H1 (cell line): ENCODE measurements at regions not wholly inside any gene's neighbourhood (a gene's known extent, or its start where the extent isn't known, plus 50 kb on each side); places are given as distances from the start of the nearest gene placed in this dataset.

Source experiments
- CTCF ChIA-PET: fragments of 300-600 bp; sonication (Branson Sonifier 250); formaldehyde crosslinking; loops from one replicate; lab custom pipeline; 2021; ENCODE audit not compliant: partially characterized antibody; lab: Charles Lee
- POLR2A ChIA-PET: fragments of 300-600 bp; sonication (Branson Sonifier 250); formaldehyde crosslinking; loops from one replicate; lab custom pipeline; 2021; ENCODE audit warnings: inconsistent platforms; ENCODE audit not compliant: partially characterized antibody; lab: Charles Lee
- DNase-seq, 2 experiments: peaks; one replicate each; pipeline versions ENCODE4 v3.0.0 to v3.0.0-alpha.2; 2010 to 2022; ENCODE audit warnings: low spot score in 2 of 2, low read depth in 1 of 2, mixed read lengths in 1 of 2
- FAIRE-seq: peaks from 2 replicates; lab custom pipeline; 2011; peaks lifted over from hg19 to GRCh38; lab: Jason Lieb, UNC
- H2AFZ ChIP-seq: 2 replicates; pipeline ENCODE4 v1.8.1; 2012; ENCODE audit warnings: low read length, inconsistent platforms
- H2AK5ac ChIP-seq: 2 replicates; pipeline ENCODE4 v1.6.1; 2013; ENCODE audit warnings: low read depth, low read length
- H2BK120ac ChIP-seq: replicated peaks from 2 replicates; pipeline ENCODE3; 2013; ENCODE audit warnings: low read depth, low read length, inconsistent platforms
- H2BK12ac ChIP-seq: 2 replicates; pipeline ENCODE4 v1.6.1; 2013; ENCODE audit warnings: low read depth, low read length
- H2BK15ac ChIP-seq: 2 replicates; pipeline ENCODE4 v1.6.1; 2013; ENCODE audit warnings: low read length
- H2BK20ac ChIP-seq: 2 replicates; pipeline ENCODE4 v1.6.1; 2013; ENCODE audit warnings: low read length
- H2BK5ac ChIP-seq: 2 replicates; pipeline ENCODE4 v1.6.1; 2013; ENCODE audit warnings: low read depth, low read length
- H3K14ac ChIP-seq: 2 replicates; pipeline ENCODE4 v1.6.1; 2013; ENCODE audit warnings: inconsistent platforms; ENCODE audit not compliant: insufficient read length
- H3K18ac ChIP-seq: 2 replicates; pipeline ENCODE4 v1.6.1; 2013; ENCODE audit warnings: low read length; ENCODE audit errors: extremely low read depth
- H3K23ac ChIP-seq: 2 replicates; pipeline ENCODE4 v1.6.1; 2013; ENCODE audit warnings: inconsistent platforms; ENCODE audit not compliant: insufficient read length
- H3K23me2 ChIP-seq: 2 replicates; pipeline ENCODE4 v1.6.1; 2013; ENCODE audit warnings: low read depth, low read length
- H3K27ac ChIP-seq: 2 replicates; pipeline ENCODE4 v1.6.1; 2011; ENCODE audit warnings: low read depth, low read length, inconsistent platforms
- H3K27me3 ChIP-seq, 4 experiments: replicated peaks in 1 of 4; 1 replicate in 1 of 4; 2 replicates in 3 of 4; pipeline versions ENCODE4 v1.6.1 to v1.8.1; 2011 to 2013; ENCODE audit warnings: low read length in 3 of 4, mild to moderate bottlenecking in 3 of 4, inconsistent platforms in 2 of 4, mixed read lengths in 2 of 4, moderate library complexity in 1 of 4; ENCODE audit not compliant: control insufficient read depth in 3 of 4, insufficient read depth in 3 of 4; ENCODE audit errors: extremely low read depth in 1 of 4
- H3K36me3 ChIP-seq, 4 experiments: 2 replicates each; pipeline versions ENCODE4 v1.6.1 to v1.8.1; 2011 to 2013; ENCODE audit warnings: mild to moderate bottlenecking in 4 of 4, low read length in 3 of 4, moderate library complexity in 2 of 4, control low read depth in 1 of 4, inconsistent platforms in 1 of 4; ENCODE audit not compliant: insufficient read depth in 4 of 4, control insufficient read depth in 2 of 4
- H3K4ac ChIP-seq: replicated peaks from 2 replicates; pipeline ENCODE3; 2013; ENCODE audit warnings: low read length, low read depth, mixed read lengths, inconsistent platforms; ENCODE audit not compliant: insufficient read length
- H3K4me1 ChIP-seq, 4 experiments: replicated peaks in 1 of 4; 1 replicate in 1 of 4; 2 replicates in 3 of 4; pipeline versions ENCODE4 v1.6.1 to v1.8.1; 2011 to 2013; ENCODE audit warnings: low read length in 3 of 4, inconsistent platforms in 2 of 4, mixed read lengths in 1 of 4; ENCODE audit not compliant: insufficient read depth in 4 of 4, control insufficient read depth in 3 of 4
- H3K4me2 ChIP-seq, 2 experiments: 2 replicates each; pipeline versions ENCODE4 v1.6.1 to v1.8.1; 2011 to 2013; ENCODE audit warnings: low read depth in 2 of 2, low read length in 2 of 2, control low read depth in 1 of 2, inconsistent platforms in 1 of 2, mild to moderate bottlenecking in 1 of 2; ENCODE audit not compliant: insufficient read depth in 1 of 2
- H3K4me3 ChIP-seq, 4 experiments: fragments of 200-600, 300-600 bp in 1 of 4; sonication (generic), shearing (Covaris generic), sonication (Bioruptor Twin) in 1 of 4; 2 replicates each; pipeline versions ENCODE4 v1.5.1 to v1.8.1; 2011 to 2016; ENCODE audit warnings: low read length in 4 of 4, low read depth in 3 of 4, control low read depth in 2 of 4, inconsistent platforms in 2 of 4, mild to moderate bottlenecking in 2 of 4, mixed read lengths in 1 of 4, moderate library complexity in 1 of 4; ENCODE audit not compliant: insufficient read depth in 2 of 4; ENCODE audit errors: extremely low read depth in 1 of 4
- H3K56ac ChIP-seq: replicated peaks from 2 replicates; pipeline ENCODE3; 2013; ENCODE audit warnings: low read depth, mild to moderate bottlenecking, mixed read lengths, low read length, inconsistent platforms; ENCODE audit not compliant: insufficient read length
- H3K79me1 ChIP-seq: 2 replicates; pipeline ENCODE4 v1.6.1; 2013; ENCODE audit warnings: low read depth, low read length, control low read depth
- H3K79me2 ChIP-seq, 2 experiments: 2 replicates each; pipeline versions ENCODE4 v1.6.1 to v1.8.1; 2012 to 2013; ENCODE audit warnings: low read length in 2 of 2, mild to moderate bottlenecking in 2 of 2, inconsistent platforms in 1 of 2; ENCODE audit not compliant: insufficient read depth in 2 of 2, control insufficient read depth in 1 of 2
- H3K9ac ChIP-seq, 4 experiments: replicated peaks in 1 of 4; 1 replicate in 1 of 4; 2 replicates in 3 of 4; pipeline versions ENCODE4 v1.6.1 to v1.8.1; 2011 to 2013; ENCODE audit warnings: low read depth in 3 of 4, low read length in 3 of 4, control low read depth in 2 of 4, mild to moderate bottlenecking in 2 of 4, moderate library complexity in 2 of 4, inconsistent platforms in 1 of 4; ENCODE audit errors: extremely low read depth in 1 of 4
- H3K9me3 ChIP-seq, 2 experiments: 2 replicates each; pipeline versions ENCODE4 v1.6.1 to v1.8.1; 2012 to 2013; ENCODE audit warnings: mild to moderate bottlenecking in 2 of 2, moderate library complexity in 2 of 2, control low read depth in 1 of 2, inconsistent platforms in 1 of 2, low read depth in 1 of 2, low read length in 1 of 2, mixed read lengths in 1 of 2; ENCODE audit not compliant: insufficient read depth in 2 of 2
- H4K20me1 ChIP-seq, 2 experiments: replicated peaks in 1 of 2; 2 replicates each; pipeline versions ENCODE3 to v1.8.1; 2011 to 2013; ENCODE audit warnings: inconsistent platforms in 2 of 2, low read length in 2 of 2, mild to moderate bottlenecking in 1 of 2; ENCODE audit not compliant: insufficient read depth in 2 of 2, control insufficient read depth in 1 of 2
- H4K5ac ChIP-seq: 2 replicates; pipeline ENCODE4 v1.6.1; 2013; ENCODE audit warnings: low read length, low read depth, mixed read lengths, inconsistent platforms; ENCODE audit not compliant: insufficient read length
- H4K8ac ChIP-seq: 2 replicates; pipeline ENCODE4 v1.8.0; 2013; ENCODE audit warnings: mild to moderate bottlenecking, moderate library complexity, low read length, inconsistent platforms; ENCODE audit not compliant: insufficient read depth; ENCODE audit errors: extremely low read depth
- H4K91ac ChIP-seq: replicated peaks from 2 replicates; pipeline ENCODE3; 2013; ENCODE audit warnings: low read length, mixed read lengths, inconsistent platforms; ENCODE audit not compliant: insufficient read length
- BACH1 ChIP-seq: IDR thresholded peaks from 2 replicates; pipeline ENCODE4 v1.6.1; 2012; ENCODE audit warnings: low read length, improper control_type of control experiment
- BCL11A ChIP-seq, 2 experiments: IDR thresholded peaks; one replicate each; pipeline ENCODE4 v1.6.1; 2011; ENCODE audit warnings: low read depth in 2 of 2, low read length in 2 of 2, mild to moderate bottlenecking in 2 of 2
- CTBP2 ChIP-seq: IDR thresholded peaks from 2 replicates; pipeline ENCODE4 v1.7.0; 2011; ENCODE audit warnings: borderline replicate concordance, mild to moderate bottlenecking, moderate library complexity, mixed read lengths, low read length; ENCODE audit not compliant: insufficient read depth, insufficient read length
- EZH2 ChIP-seq: fragments of 200-600 bp; sonication (generic); IDR thresholded peaks from 2 replicates; pipeline ENCODE4 v1.7.1; 2012; ENCODE audit warnings: low read depth, mild to moderate bottlenecking, moderate library complexity, low read length, inconsistent platforms; ENCODE audit not compliant: severe bottlenecking
- HDAC6 ChIP-seq: IDR thresholded peaks from one replicate; pipeline ENCODE4 v1.7.1; 2012; ENCODE audit warnings: low read depth, mild to moderate bottlenecking, inconsistent platforms, low read length, moderate library complexity
- JUND ChIP-seq: IDR thresholded peaks from 2 replicates; pipeline ENCODE4 v1.6.1; 2011; ENCODE audit warnings: mild to moderate bottlenecking, improper control_type of control experiment, low read length
- MAFK ChIP-seq: IDR thresholded peaks from 2 replicates; pipeline ENCODE4 v1.6.1; 2012; ENCODE audit warnings: low read depth, mild to moderate bottlenecking, improper control_type of control experiment, low read length
- RAD21 ChIP-seq, 2 experiments: IDR thresholded peaks in 1 of 2; conservative IDR thresholded peaks in 1 of 2; 2 replicates each; pipeline ENCODE4 v1.6.1; 2011; ENCODE audit warnings: low read depth in 2 of 2, low read length in 2 of 2, improper control_type of control experiment in 1 of 2, inconsistent platforms in 1 of 2, mild to moderate bottlenecking in 1 of 2, moderate library complexity in 1 of 2
- WGBS, 2 experiments: shearing (Covaris generic) in 1 of 2; methylation state at CpG; one replicate each; pipeline versions ENCODE4 v1.1.6 to v1.1.7; 2013 to 2015; ENCODE audit warnings: low lambda C conversion rate in 2 of 2, mixed read lengths in 2 of 2, inconsistent platforms in 1 of 2, low coverage in 1 of 2, missing lambda C conversion rate in 1 of 2; ENCODE audit not compliant: insufficient replicate concordance in 2 of 2, insufficient coverage in 1 of 2, insufficient read length in 1 of 2; ENCODE audit errors: extremely low coverage in 1 of 2, missing lambda C conversion rate in 1 of 2; 5-methylcytosine and 5-hydroxymethylcytosine counted together

DNA sequence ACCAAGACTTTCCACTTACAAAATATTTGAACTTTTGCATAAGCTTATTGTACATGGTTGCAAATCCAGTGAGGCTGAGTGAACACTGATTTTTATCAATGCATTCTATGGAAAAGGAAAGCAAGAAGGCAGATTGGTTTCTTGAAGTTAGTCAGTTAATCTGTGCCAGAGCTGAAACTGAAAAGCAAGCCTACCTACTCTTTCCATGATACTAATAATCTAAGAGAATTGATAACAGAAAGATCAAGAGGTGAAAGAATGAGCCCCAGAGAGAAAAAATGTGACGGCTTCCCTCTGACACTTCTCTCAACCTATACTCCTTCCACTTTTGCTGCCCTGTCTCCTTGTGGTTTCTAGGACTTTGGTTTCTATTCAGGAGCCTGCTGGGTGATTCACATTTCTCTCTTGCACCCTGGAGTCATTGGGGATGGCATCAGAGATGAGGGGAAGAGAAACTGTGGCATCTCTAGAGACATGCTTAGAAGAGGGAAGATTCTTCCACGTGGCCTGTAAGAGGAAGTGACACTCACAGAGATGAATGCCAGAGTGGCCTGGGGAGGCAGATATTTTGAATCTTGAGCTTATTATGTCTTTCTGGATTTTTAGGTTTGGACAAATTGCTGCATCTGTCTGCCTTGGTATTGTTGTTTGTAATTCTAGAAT lies 158.6 kb upstream of the RIMS1 start:
- H2AK5ac ChIP-seq, result no peak overlapping the region
- no peaks in the 10 kb centered on the region for H3K4me1 ChIP-seq
- no peaks in the 10 kb centered on the region for H3K79me2 ChIP-seq
- 50% methylated on average over 2 of the region's 2 CpGs; no CpG with 5 or more reads in 1 of the 2 experiments for WGBS, 2 experiments
- H3K9ac ChIP-seq, result no peak overlapping the region
- no peak overlapping the region for H3K4ac ChIP-seq
- POLR2A ChIA-PET, result no interaction called here
- no peaks in the 10 kb centered on the region for H3K79me1 ChIP-seq
- no peak overlapping the region for H4K91ac ChIP-seq
- H3K4me2 ChIP-seq, result no peak overlapping the region
- FAIRE-seq (no peak), DNase-seq (no peak)
- peak overlapping the region; percentile 17; the same call in 1 of the 2 replicates for H2AFZ ChIP-seq
- no peak overlapping the region for H2BK120ac ChIP-seq
- no peak overlapping the region for H3K56ac ChIP-seq
- no peaks in the 10 kb centered on the region for H3K27me3 ChIP-seq
- CTCF ChIA-PET, result interaction anchor here (0.8 kb wide), 1 partner anchor 98 kb away, joined by 3 read pairs; no protein-coding TSS in a partner anchor
- no peaks in the 10 kb centered on the region for H3K9me3 ChIP-seq
- no peak overlapping the region for H4K8ac ChIP-seq
- H4K5ac ChIP-seq, result no peak overlapping the region
- H3K4me3 ChIP-seq, result no peak overlapping the region
- H2BK5ac ChIP-seq, result no peak overlapping the region
- H3K27ac ChIP-seq, result no peak overlapping the region
- H2BK20ac ChIP-seq, result no peak overlapping the region
- no peaks in the 10 kb centered on the region for H3K36me3 ChIP-seq
- H4K20me1 ChIP-seq, result no peaks in the 10 kb centered on the region
- H3K23me2 ChIP-seq, result no peaks in the 10 kb centered on the region
- no peak overlapping the region for H3K18ac ChIP-seq
- H3K23ac ChIP-seq, result no peak overlapping the region
- no peak overlapping the region for H3K14ac ChIP-seq
- no peak overlapping the region for H2BK12ac ChIP-seq
- no peak overlapping the region for H2BK15ac ChIP-seq
- TF ChIP-seq BCL11A (IDR thresholded peaks at IDR 0.05; ENCODE audit: low read depth in 2 of 2, low read length in 2 of 2) (no peak), JUND (no peak), BACH1 (no peak), HDAC6 (no peak), RAD21 (IDR thresholded peaks at IDR 0.05 in 1 of 2, conservative IDR thresholded peaks at IDR 0.05 in 1 of 2; ENCODE audit: low read depth in 2 of 2, low read length in 2 of 2) (no peak), MAFK (no peak), CTBP2 (no peak), EZH2 (no peak)
